Subcutaneous abdominal adipose tissue (tissue), 5 donors: ENCODE measurements at regions not wholly inside any gene's neighbourhood (a gene's known extent, or its start where the extent isn't known, plus 50 kb on each side); places are given as distances from the start of the nearest gene placed in this dataset.
A peak's percentile ranks its signal among the peaks of the same experiment; 100 is the strongest.

Source experiments
- H3K27ac ChIP-seq: one replicate; pipeline ENCODE4 v1.7.0; 2013; ENCODE audit warnings: low read depth, mild to moderate bottlenecking, inconsistent platforms, low read length, moderate library complexity
- H3K27me3 ChIP-seq, 5 donors: one replicate each; pipeline ENCODE4 v1.7.0; 2013; ENCODE audit warnings: low read length in 5 of 5, inconsistent platforms in 1 of 5; ENCODE audit not compliant: control insufficient read depth in 5 of 5, insufficient read depth in 4 of 5
- H3K36me3 ChIP-seq, 5 donors: one replicate each; pipeline ENCODE4 v1.7.0; 2013; ENCODE audit warnings: low read length in 5 of 5; ENCODE audit not compliant: control insufficient read depth in 5 of 5, insufficient read depth in 5 of 5
- H3K4me1 ChIP-seq, 5 donors: one replicate each; pipeline ENCODE4 v1.7.0; 2013; ENCODE audit warnings: low read length in 5 of 5, mild to moderate bottlenecking in 3 of 5, moderate library complexity in 1 of 5; ENCODE audit not compliant: control insufficient read depth in 5 of 5, insufficient read depth in 5 of 5
- H3K4me3 ChIP-seq, 5 donors: one replicate each; pipeline ENCODE4 v1.7.0; 2013; ENCODE audit warnings: low read length in 5 of 5, low read depth in 1 of 5
- H3K9ac ChIP-seq, 5 donors: one replicate each; pipeline ENCODE4 v1.7.0; 2013; ENCODE audit warnings: low read length in 5 of 5, mild to moderate bottlenecking in 4 of 5, moderate library complexity in 3 of 5
- H3K9me3 ChIP-seq, 5 donors: one replicate each; pipeline ENCODE4 v1.7.0; 2013; ENCODE audit warnings: low read length in 5 of 5; ENCODE audit not compliant: control insufficient read depth in 5 of 5
- donor health status: healthy.
- donor health status: healthy.
- donor health status: healthy.
- donor health status: healthy.
- donor health status: healthy.

- Histone ChIP-seq H3K4me1 (peaks cover 19 to 43% (median 38%) of the 10 kb centered on the region in 5 donors), H3K4me3 (no peak overlapping the region), H3K36me3 (no peaks in the 10 kb centered on the region), H3K27me3 (no peaks in the 10 kb centered on the region), H3K9me3 (no peaks in the 10 kb centered on the region), H3K27ac (peak overlapping the region; percentile 97), H3K9ac (peak overlapping the region in 3 of 5 donors; percentile 31 to 84 (median 54))
Observed at GRCh38 chr6:37104824-37105147, 65.2 kb upstream of the PIM1 start.

- H3K4me1 ChIP-seq = peaks cover 19 to 47% (median 43%) of the 10 kb centered on the region in 5 donors
- H3K27ac ChIP-seq = peak overlapping the region; percentile 97
- H3K9ac ChIP-seq = peak overlapping the region in 4 of 5 donors; percentile 30 to 84 (median 42)
Observed at GRCh38 chr6:37105148-37106050, 64.6 kb upstream of the PIM1 start.

DNA sequence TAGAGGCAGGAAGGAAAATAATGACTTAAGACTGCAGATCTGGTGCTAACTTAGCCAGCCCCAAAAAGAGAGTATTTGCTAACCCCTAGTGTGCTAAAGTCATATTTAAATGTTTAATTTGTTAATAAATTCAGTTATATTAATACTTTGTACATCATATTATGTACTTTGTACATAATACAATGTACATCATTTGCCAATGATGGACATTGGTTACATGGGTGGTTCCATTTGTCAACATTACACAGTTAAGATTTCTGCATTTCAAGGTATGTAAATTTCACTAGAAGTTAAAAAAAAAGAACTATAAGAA lies 63.9 kb upstream of the PIM1 start:
- H3K27me3 ChIP-seq = no peaks in the 10 kb centered on the region
- H3K4me1 ChIP-seq = peaks cover 19 to 53% (median 43%) of the 10 kb centered on the region in 5 donors
- H3K9ac ChIP-seq = no peak overlapping the region
- H3K27ac ChIP-seq = peak overlapping the region; percentile 97
- H3K9me3 ChIP-seq = no peaks in the 10 kb centered on the region
- H3K4me3 ChIP-seq = no peak overlapping the region
- H3K36me3 ChIP-seq = no peaks in the 10 kb centered on the region

More at GRCh38 chr6:37105148-37106050, 64.6 kb upstream of the PIM1 start:
- H3K36me3 ChIP-seq = no peaks in the 10 kb centered on the region
- no peak overlapping the region for H3K4me3 ChIP-seq
- H3K9me3 ChIP-seq = no peaks in the 10 kb centered on the region
- no peaks in the 10 kb centered on the region for H3K27me3 ChIP-seq

GRCh38 chr6:37106554-37106953 lies 63.4 kb upstream of the PIM1 start:
- Histone ChIP-seq H3K4me1 (peaks cover 19 to 55% (median 44%) of the 10 kb centered on the region in 5 donors), H3K27ac (no peak overlapping the region), H3K9me3 (no peaks in the 10 kb centered on the region), H3K36me3 (no peaks in the 10 kb centered on the region), H3K9ac (no peak overlapping the region), H3K4me3 (no peak overlapping the region), H3K27me3 (no peaks in the 10 kb centered on the region)

- H3K9ac ChIP-seq = no peak overlapping the region
- no peak overlapping the region for H3K27ac ChIP-seq
- no peaks in the 10 kb centered on the region for H3K36me3 ChIP-seq
- H3K4me1 ChIP-seq = peaks cover 18 to 50% (median 41%) of the 10 kb centered on the region in 5 donors
- H3K9me3 ChIP-seq = no peaks in the 10 kb centered on the region
- no peaks in the 10 kb centered on the region for H3K27me3 ChIP-seq
- no peak overlapping the region for H3K4me3 ChIP-seq
Observed at GRCh38 chr6:37106982-37107491, 62.9 kb upstream of the PIM1 start.

DNA sequence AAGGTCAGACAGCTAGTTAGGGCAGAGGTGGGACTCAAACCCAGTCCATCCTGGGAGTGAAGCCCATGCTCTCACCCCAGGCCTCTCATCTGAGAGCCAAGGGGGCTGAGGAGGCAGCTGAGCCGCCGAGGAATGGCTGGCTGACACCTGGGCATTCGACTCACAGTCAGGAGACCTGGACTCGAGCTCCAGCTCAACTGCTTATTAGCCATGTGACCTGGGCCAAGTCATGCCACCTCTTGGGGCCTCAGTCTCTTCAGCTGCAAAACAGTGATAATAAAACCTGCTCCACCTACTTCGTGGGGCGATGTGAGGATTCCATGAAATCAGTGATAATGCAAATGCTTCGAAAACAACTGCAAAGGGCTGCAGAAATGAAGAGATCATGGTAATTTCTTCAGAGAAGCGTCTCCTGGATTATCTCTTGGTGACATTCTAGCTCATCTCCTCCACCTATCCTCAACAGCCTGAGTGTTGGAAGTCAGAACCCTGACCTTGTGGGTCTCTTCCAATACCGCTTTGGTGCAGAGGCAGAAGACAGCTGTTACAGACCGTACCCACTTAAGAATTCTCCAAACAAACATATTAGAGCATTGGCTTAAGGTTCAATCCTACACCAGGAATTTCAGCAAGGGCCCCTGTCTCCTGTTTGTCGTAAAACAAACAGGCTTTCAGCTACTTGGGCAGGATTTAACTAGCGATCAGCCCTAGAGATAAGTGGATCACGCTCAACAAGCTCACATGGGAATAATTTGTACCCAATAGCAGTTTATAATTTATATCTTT lies 60.0 kb upstream of the PIM1 start:
- Histone ChIP-seq H3K9ac (no peak overlapping the region), H3K27ac (peak overlapping the region; percentile 61)

GRCh38 chr6:37110500-37111461 lies 59.2 kb upstream of the PIM1 start:
- no peaks in the 10 kb centered on the region for H3K36me3 ChIP-seq
- H3K9ac ChIP-seq = no peak overlapping the region
- no peaks in the 10 kb centered on the region for H3K27me3 ChIP-seq
- peaks cover 2 to 23% (median 16%) of the 10 kb centered on the region in 5 donors for H3K4me1 ChIP-seq
- H3K27ac ChIP-seq = peak overlapping the region; percentile 61
- no peak overlapping the region for H3K4me3 ChIP-seq
- H3K9me3 ChIP-seq = no peaks in the 10 kb centered on the region

More for the DNA sequence above, 60.0 kb upstream of the PIM1 start:
- Histone ChIP-seq H3K27me3 (no peaks in the 10 kb centered on the region), H3K4me3 (no peak overlapping the region), H3K4me1 (peaks cover 3 to 23% (median 16%) of the 10 kb centered on the region in 5 donors), H3K9me3 (no peaks in the 10 kb centered on the region), H3K36me3 (no peaks in the 10 kb centered on the region)

GRCh38 chr6:37113976-37114375 lies 56.0 kb upstream of the PIM1 start:
- no peak overlapping the region for H3K9ac ChIP-seq
- peaks cover 2 to 23% (median 16%) of the 10 kb centered on the region in 5 donors for H3K4me1 ChIP-seq
- no peaks in the 10 kb centered on the region for H3K36me3 ChIP-seq
- H3K9me3 ChIP-seq = no peaks in the 10 kb centered on the region
- no peaks in the 10 kb centered on the region for H3K27me3 ChIP-seq
- no peak overlapping the region for H3K27ac ChIP-seq
- H3K4me3 ChIP-seq = no peak overlapping the region

DNA sequence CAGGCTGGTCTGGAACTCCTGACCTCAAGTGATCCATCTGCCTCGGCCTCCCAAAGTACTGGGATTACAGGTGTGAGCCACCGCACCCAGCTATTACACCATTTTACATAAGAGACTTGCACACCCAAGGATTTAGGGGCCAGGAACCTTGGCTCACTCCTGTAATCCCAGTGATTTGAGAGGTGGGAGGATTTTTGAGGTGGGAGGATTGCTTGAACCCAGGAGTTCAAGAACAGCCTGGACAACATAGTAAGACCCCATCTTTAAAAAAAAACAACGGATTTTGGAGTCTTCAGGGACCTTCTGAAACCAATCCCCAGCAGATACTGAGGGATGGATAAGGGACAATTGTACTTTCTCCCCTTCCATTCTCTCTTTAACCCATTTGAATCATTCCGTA lies 55.3 kb upstream of the PIM1 start:
- H3K9me3 ChIP-seq = no peaks in the 10 kb centered on the region
- H3K27me3 ChIP-seq = no peaks in the 10 kb centered on the region
- no peak overlapping the region for H3K9ac ChIP-seq
- H3K36me3 ChIP-seq = no peaks in the 10 kb centered on the region
- peaks cover 2 to 23% (median 15%) of the 10 kb centered on the region in 5 donors for H3K4me1 ChIP-seq
- no peak overlapping the region for H3K27ac ChIP-seq
- H3K4me3 ChIP-seq = no peak overlapping the region
